Astrocyte (in vitro differentiated cells and primary cell): ENCODE measurements at regions not wholly inside any gene's neighbourhood (a gene's known extent, or its start where the extent isn't known, plus 50 kb on each side); places are given as distances from the start of the nearest gene placed in this dataset.

Experiments
- EZH2 ChIP-seq: IDR thresholded peaks from 2 replicates; pipeline ENCODE4 v1.6.1; 2012; ENCODE audit warnings: mild to moderate bottlenecking, low read length, inconsistent platforms; ENCODE audit not compliant: insufficient read depth
- TF ChIP-seq, protein P1 (sequence below): IDR thresholded peaks from 2 replicates; pipeline ENCODE4 v1.5.1; 2011; ENCODE audit warnings: low read depth, mild to moderate bottlenecking, inconsistent platforms, low read length, moderate library complexity; ENCODE audit not compliant: insufficient read depth

DNA sequence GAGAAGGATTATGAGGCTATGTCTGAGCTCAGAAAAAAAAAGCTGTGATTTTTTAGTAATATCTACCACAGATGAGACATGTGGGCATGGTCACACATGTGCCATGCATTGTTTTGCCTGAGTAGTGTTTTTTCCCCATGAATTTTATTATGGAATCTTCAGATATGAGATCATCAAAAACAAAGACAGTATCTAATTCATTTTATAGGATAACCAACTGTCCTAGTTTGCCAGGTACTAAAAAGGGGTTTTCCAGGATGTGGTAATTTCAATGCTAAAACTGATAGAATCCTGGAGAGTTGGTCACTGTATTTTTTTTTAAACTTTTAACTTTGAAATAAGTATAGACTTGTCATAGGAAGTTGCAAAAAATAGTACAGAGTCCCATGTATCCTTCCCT is 127.4 kb upstream of the MAP3K7 start:
- TF ChIP-seq, protein P1, sequence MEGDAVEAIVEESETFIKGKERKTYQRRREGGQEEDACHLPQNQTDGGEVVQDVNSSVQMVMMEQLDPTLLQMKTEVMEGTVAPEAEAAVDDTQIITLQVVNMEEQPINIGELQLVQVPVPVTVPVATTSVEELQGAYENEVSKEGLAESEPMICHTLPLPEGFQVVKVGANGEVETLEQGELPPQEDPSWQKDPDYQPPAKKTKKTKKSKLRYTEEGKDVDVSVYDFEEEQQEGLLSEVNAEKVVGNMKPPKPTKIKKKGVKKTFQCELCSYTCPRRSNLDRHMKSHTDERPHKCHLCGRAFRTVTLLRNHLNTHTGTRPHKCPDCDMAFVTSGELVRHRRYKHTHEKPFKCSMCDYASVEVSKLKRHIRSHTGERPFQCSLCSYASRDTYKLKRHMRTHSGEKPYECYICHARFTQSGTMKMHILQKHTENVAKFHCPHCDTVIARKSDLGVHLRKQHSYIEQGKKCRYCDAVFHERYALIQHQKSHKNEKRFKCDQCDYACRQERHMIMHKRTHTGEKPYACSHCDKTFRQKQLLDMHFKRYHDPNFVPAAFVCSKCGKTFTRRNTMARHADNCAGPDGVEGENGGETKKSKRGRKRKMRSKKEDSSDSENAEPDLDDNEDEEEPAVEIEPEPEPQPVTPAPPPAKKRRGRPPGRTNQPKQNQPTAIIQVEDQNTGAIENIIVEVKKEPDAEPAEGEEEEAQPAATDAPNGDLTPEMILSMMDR, result no peak
- no peak for TF ChIP-seq EZH2
